GM19099 (cell line): ENCODE measurements at regions not wholly inside any gene's neighbourhood (a gene's known extent, or its start where the extent isn't known, plus 50 kb on each side); places are given as distances from the start of the nearest gene placed in this dataset.

Experiments
- POLR2A ChIP-seq: IDR thresholded peaks from 3 replicates; pipeline ENCODE4 v1.6.1; 2011; ENCODE audit warnings: low read depth; ENCODE audit not compliant: insufficient read length; ENCODE audit errors: extremely low read depth

- no peak for TF ChIP-seq POLR2A
These were observed 152.0 kb upstream of the SGK1 start for GRCh38 chr6:134469702-134470456.

- TF ChIP-seq POLR2A, result no peak
These were observed 150.7 kb upstream of the SGK1 start for GRCh38 chr6:134468633-134469032.

- TF ChIP-seq POLR2A, result no peak
These were observed 149.7 kb upstream of the SGK1 start for GRCh38 chr6:134467620-134468019.

- TF ChIP-seq POLR2A, result no peak
These were observed 149.0 kb upstream of the SGK1 start for GRCh38 chr6:134466771-134467525.

- no peak for TF ChIP-seq POLR2A
These were observed 146.9 kb upstream of the SGK1 start for GRCh38 chr6:134464690-134465411.

GRCh38 chr6:134458857-134459657, 141.1 kb upstream of the SGK1 start:
- TF ChIP-seq POLR2A, result no peak

- TF ChIP-seq POLR2A, result no peak
These were observed 140.0 kb upstream of the SGK1 start for GRCh38 chr6:134457941-134458340.

- no peak for TF ChIP-seq POLR2A
These were observed 138.3 kb upstream of the SGK1 start for GRCh38 chr6:134456226-134456625.

GRCh38 chr6:134455319-134455718, 137.4 kb upstream of the SGK1 start:
- TF ChIP-seq POLR2A, result no peak

GRCh38 chr6:134454794-134455193, 136.9 kb upstream of the SGK1 start:
- TF ChIP-seq POLR2A, result no peak

- TF ChIP-seq POLR2A, result no peak
These were observed 136.0 kb upstream of the SGK1 start for GRCh38 chr6:134453792-134454510.

- no peak for TF ChIP-seq POLR2A
These were observed 135.0 kb upstream of the SGK1 start for GRCh38 chr6:134452906-134453305.

- no peak for TF ChIP-seq POLR2A
These were observed 133.6 kb upstream of the SGK1 start for GRCh38 chr6:134451529-134451928.

GRCh38 chr6:134449781-134450180, 131.9 kb upstream of the SGK1 start:
- no peak for TF ChIP-seq POLR2A
